GM18907 (cell line): ENCODE measurements at regions not wholly inside any gene's neighbourhood (a gene's known extent, or its start where the extent isn't known, plus 50 kb on each side); places are given as distances from the start of the nearest gene placed in this dataset.
"Not testable (repeated sequence)": the region's sequence is repeated elsewhere in the genome, so short reads cannot be mapped to it uniquely, and the experiment has no call there.

Experiments used
- ATAC-seq: cut with Tn5 transposase; IDR thresholded peaks from one replicate; pipeline ENCODE4 v1.9.1; 2021; ENCODE audit warnings: mild to moderate bottlenecking, moderate library complexity; ENCODE audit not compliant: unreplicated experiment

DNA sequence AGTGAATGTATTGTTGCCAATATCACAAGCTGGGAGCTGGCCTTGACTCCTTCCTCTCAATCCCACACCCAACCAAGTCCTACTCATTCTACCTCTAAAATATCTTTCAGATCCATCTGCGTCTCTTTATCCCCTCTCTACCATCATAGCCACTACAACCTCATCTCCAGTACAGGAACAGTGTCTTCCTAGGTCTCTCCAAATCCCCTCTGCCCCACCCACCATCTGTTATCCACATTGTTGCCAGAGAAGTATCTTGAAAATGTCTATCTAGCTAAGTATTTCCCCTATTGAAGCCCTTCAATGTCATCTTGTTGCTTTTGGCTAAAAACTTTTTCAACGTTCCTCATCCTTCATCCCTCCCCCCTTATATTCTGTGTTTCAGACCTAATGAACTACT, 244.7 kb downstream of the C12orf75 start:
- ATAC-seq, result no peak

DNA sequence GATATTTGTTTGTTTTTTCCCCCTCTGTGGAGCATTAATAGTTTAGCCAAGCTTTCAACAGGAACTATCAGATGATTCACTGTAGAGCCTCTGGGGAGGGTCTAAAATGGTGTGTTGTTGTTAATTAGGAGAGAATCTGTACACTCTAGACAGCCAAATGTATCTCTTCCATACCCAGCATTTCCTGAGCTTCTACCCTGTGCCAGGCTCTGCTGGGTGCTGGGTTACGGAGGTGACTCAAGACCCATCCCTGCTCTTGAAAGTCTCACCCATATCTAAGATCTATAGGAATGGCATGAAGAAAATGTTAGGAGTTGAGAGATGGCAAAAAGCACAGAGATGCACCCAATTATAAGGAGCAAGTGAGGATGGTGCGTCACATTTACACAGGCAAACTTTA, 245.8 kb downstream of the C12orf75 start:
- ATAC-seq, result no peak

DNA sequence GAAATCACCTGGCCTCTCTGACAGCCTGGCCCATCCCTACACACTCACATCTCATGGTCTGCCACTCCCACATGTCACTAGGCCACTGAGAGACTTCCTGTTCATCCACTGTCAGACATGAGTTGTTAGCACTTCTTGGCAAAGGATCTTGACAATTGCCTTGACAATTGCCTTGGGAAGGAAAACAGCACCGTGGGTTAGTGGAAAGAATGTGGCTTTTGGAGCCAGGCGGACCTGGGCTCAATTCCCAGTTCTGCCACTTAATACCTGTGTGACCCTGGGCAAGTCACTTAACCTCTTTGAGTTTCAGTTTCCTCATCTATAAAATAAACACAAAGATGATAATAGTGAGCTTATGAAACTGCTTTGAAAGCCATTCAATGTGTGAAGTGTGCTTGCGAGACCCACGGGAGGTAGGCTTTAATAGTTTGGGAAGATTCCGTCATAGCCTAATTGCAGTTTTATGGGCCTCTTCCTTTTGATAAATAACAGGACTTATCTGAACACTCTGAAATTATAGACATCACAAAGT, 250.4 kb downstream of the C12orf75 start:
- ATAC-seq, result no peak

DNA sequence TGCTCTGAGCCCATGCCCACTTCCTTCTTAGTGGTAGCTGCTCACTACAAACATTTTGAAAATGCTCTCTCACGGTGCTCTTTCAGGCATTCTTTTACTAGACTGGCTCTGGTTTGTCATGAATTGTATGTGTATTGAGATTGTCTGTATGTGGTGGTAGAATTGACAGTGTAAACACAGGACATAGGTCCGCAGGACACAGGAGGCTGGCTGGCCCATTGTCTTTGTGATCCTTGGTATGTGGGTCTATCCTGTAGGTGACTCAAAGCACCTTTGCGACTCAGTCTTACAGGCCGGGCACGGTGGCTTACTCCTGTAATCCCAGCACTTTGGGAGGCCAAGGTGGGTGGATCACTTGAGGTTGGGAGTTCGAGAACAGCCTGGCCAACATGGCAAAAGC, 250.9 kb downstream of the C12orf75 start:
- ATAC-seq, result no peak

DNA sequence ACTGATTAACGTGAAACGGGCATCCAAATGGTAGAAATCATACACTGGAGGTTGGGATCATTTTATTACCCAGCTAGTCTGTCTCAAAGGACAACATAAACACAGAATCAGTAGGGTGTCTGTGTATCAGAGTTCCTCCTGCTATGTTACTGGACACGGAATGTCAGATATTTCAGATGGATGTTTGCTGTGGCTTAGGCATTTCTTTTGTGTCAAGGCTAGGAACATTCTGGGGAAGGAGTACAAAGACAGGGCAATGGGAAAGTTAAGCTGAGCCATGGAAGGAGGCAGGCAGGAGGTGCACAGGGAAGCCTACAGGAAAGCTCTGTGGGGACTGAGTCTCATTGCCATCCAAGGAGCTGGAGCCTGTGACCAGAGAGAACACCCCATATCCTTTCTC, 254.6 kb downstream of the C12orf75 start:
- no peak for ATAC-seq

DNA sequence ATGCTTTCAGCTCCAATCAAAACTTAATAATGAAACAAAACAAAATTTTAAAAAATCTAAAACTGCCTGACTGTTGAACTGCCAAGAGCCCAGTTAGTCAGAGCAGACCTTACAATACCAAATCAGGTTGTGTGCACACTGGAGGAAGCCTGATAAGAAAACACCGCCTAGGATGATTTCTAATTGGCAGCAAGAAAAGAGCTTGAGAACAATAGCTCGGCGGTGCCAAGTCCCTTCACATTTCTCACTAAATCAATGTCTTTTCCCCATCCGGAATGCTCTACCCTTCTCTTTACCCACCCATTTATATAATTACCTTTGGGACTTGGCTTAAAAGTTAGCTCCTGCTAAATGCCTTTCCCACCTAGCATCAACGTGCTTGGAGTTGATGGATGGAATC, 256.7 kb downstream of the C12orf75 start:
- no peak for ATAC-seq

DNA sequence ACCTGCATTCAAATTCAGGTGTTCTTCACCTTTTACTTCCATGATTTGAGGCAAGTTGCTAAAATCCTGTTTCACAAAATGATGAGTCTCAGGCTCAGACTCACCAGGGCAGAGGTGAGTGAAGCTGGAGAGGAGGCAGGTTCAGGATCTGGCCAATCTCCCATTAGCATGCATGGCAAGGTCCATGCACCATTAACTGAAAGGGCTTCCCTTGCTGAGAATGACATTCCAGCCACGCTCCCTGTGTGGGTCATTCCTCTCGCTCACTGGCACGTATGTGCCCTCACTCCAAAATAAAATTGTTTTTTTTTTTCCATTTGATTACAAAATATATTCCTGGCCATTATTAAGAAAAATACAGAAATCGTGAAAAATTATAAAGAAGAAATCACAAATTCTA, 257.6 kb downstream of the C12orf75 start:
- no peak for ATAC-seq

DNA sequence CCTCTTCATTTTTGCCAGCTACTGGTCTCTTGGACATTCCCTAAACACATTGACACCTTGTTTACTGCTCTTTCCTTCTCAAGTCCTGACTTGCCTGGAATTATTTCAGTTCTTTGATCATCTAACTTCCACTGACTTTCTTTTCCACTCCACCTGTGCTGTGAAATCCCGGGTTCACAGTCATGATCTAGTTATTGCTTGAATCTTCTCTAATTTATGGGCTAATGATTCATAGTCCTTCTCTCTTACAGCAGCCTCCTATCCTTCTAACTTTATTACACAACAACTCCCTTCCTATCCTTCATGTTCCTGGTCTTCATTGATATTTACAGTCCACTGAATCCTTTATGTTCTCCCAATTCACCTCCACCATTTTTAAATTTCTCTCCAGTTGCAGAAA, 260.1 kb downstream of the C12orf75 start:
- ATAC-seq, result no peak

DNA sequence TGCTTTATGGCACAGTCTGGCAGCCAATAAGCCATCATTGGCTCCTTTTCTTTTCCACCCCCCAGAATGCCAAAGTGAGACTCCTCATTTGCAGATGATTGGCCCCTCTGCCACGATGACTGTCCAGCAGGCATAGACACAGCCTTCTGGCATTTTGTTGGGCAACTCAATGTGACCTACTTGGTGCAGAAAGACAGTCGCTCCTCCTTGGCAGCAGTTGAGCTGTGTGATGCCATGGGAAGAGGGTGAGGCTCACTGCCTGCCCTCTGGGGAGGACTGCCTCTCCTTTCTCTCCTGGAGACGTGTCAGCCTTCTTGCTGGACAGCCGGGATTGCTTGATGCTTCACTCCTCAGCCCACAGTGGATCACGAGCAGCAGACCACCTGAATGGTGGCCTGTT, 264.9 kb downstream of the C12orf75 start:
- no peak for ATAC-seq

DNA sequence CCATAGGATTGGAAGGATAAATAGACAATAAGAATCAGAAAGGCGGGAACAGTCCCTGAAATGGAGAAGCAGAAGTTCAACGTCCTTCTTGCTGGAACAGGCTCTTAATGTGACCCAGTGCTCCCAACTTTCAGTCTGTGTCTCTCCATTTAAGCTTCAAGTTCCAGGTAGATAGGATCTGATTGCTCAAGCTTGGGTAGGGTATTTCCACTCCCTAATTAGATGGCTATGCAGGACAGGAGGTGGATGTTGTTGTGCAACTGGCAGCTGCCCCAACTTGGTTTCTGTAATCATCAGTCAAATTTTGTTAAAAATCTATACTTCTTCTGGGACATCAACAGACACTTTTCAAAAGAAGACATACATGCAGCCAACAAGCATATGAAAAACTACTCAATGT, 266.2 kb downstream of the C12orf75 start:
- no peak for ATAC-seq

DNA sequence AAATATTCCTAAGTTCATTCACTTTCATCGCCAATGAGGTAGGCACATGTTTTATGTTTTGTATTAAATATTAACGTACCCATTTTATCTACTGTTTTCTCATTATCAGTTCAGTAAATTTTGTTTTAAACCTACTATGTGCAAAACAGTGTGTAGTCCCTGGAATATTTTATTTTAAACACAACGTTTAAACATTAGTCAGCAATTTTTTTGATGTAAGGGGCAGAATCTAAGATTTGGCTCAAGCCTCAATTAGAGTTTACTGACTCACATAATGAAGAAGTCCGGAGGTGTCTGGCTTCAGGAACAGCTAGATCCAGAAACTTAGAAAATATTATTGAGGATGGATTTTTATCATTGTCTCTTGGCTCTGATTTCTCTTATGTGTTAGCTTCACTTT, 267.5 kb downstream of the C12orf75 start:
- ATAC-seq, result no peak

DNA sequence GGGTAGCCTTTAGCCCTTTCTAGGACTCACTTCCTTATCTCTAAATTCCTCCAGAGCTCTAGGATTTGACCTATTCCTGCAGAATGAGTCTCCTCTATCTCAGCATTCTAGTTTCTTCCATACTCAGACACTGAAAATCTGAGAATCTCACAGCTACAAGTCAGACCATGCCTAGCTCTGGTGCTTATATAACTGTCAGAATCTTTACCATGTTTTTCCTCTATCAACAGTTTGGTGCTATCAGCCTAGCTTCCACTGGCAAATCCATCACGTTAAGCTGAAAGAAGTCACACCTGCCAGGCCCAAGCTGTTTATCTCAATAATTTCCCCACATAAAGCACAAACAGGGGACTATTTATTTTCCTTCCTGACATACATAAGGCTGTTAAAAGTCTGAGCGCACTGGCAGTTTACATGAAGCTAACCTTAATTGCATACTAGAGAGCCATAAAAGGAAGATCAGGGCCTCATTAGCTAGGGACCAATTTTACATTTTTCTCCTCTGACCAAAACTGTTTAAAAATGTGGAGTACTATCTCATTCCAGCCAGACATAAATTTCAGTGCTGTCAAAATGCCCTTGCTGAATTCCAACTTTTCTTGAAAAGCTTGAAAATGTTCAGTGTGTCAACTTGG, 270.5 kb downstream of the C12orf75 start:
- no peak for ATAC-seq

DNA sequence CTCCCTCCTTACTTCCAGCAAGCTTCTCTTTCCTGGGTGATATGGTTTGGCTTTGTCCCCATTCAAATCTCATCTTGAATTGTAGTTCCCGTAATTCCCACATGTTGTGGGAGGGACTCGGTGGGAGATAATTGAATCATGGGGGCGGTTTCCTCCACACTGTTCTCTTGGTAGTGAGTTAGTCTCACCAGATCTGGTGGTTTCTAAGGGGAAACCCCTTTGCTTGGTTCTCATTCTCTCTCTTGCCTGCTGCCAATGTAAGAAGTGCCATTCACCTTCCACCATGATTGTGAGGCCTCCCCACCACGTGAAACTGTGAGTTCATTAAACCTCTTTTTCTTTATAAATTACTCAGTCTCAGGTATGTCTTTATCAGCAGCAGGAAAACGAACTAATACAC, 271.8 kb downstream of the C12orf75 start:
- not testable (repeated sequence) for ATAC-seq

DNA sequence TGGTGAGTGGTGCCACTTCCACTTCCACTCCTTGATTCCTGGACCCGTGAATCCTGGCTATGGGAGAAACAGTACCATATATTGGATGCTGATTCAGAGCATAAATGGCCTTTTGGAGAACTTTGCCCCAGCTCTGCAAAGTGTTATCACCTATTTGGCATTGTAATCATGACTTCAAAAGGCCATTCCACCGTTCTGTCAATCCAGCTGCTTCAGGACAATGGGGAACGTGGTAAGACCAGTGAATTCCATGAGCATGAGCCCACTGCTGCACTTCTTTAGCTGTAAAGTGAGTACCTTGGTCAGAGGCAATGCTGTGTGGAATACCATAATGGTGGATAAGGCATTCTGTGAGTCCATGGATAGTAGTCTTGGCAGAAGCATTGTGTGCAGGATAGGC, 273.8 kb downstream of the C12orf75 start:
- ATAC-seq, result not testable (repeated sequence)

DNA sequence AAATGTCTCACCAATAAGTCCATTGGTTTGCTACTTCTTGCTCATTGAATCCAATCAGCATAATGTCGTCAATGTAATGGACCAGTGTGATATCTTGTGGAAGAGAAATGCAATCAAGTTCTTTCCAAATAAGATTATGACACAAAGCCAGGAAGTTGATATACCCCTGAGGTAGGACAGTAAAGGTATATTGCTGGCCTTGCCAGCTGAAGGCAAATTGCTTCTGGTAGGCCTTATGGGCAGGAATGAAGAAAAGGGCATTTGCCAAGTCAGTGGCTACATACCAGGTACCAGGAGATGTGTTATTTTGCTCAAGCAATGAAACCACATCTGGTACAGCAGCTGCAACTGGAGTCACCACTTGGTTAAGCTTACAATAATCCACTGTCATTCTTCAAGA, 276.1 kb downstream of the C12orf75 start:
- not testable (repeated sequence) for ATAC-seq

DNA sequence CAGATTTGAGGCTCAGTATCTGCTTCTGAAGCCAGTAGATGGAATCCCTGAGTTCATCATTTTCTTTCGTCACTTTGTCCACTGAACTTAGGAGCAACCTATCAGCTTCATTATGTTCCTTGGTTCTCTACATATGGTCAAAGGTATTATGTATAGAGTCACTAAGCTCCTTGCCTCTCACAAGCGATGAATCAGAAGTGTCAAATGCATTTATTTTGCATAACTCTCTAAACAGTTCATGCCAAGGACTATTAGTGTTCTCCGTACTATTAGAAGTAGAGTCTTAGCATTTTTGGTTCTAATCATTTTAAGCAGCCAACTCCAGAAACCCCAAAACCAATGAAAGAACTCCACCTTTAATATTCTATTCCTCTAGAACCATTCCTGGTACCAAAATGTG, 278.5 kb downstream of the C12orf75 start:
- not testable (repeated sequence) for ATAC-seq

DNA sequence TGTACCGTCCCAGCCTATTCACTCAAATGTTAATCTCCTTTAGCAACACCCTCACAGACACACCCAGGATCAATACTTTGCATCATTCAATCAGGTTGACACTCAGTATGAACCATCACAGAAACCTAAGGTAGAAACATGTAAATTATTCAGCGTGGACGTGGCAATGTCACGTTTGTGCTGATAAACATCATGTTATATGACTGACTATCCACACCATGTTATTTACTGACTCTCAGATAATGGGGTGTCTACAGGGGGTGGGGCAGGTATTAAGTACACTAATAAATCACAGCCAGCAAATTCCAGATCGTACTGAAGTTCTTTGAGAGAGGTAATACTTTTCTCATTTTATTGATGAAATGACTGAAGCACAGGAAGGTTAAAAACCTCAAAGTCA, 280.0 kb downstream of the C12orf75 start:
- no peak for ATAC-seq

DNA sequence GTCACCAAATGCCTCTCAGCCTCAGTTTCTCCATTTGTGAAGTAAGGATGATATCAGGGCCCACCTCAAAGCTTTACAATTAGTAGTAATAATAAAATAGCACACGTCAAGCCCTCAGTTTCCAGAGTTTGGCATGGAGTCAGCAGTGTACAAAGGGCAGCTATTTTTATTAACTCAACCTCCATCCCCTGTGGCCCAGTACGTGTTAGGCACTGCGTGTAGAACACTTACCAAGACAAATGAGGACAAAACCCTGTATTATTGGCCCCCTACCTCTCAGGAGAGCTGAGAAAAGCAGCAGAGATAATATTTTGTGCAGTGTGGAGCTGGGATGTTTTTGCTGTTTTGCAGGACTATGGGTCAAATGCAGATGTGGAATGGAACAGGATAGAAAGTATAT, 280.8 kb downstream of the C12orf75 start:
- ATAC-seq, result no peak

DNA sequence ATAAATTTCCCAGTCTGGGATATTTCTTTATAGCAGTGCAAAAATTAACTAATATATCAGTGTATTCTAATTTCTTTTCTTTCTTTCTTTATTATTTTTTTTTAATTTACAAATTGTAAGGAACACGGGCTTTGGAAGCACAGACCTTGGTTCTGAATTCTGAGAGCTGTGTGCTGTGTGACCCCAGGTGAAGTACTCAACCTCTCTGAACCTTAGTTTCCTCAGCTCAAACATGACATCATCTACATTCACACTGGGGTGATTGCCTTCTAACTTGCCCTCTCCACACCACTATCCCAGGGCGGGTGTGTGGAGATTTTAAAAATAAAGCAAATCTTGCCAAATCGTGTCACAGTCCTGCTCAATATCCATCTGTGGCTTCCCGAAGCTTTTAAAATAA, 282.8 kb downstream of the C12orf75 start:
- no peak for ATAC-seq

DNA sequence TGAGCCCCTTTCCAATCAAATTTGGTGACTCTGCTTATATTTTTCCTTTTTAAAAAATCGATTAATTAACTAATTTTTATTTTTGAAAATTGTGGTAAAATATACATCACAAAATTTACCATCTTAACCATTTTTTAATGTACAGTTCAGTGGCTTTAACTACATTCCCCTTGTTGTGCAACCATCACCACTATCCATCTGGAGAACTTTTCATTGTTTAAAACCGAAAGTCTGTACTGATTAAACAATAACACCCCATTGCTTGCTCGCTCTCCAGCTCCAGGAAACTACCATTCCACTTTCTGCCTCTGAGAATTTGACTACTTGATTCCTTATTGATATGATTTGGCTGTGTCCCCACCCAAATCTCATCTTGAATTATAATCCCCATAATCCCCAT, 283.4 kb downstream of the C12orf75 start:
- no peak for ATAC-seq

DNA sequence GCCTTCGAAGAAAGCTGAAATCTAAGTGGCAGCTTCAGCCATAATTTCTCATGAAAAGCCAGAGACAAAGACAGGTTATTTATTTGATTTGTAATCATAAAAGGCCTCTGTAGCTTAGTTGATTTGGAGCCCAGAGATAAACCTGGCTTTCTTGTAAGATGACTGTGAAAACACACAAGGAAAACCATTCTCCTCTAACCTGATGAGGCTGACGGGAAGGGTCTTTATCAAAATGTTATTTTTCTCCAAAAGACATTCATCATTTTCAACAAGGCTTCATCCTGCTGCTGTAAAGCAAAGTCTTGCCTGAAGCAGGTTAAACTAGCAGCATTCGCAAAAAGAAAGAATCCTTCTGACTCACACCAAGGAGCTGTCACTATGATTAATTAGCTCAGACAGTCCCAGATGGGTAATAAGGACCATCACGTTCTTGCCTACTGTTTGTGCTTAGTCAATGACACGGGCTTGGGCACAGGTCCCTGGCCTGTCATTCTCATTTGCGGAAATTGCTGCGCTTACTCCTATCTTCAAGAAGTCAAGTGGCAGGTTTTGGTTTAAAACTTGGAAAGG, 286.6 kb downstream of the C12orf75 start:
- no peak for ATAC-seq

DNA sequence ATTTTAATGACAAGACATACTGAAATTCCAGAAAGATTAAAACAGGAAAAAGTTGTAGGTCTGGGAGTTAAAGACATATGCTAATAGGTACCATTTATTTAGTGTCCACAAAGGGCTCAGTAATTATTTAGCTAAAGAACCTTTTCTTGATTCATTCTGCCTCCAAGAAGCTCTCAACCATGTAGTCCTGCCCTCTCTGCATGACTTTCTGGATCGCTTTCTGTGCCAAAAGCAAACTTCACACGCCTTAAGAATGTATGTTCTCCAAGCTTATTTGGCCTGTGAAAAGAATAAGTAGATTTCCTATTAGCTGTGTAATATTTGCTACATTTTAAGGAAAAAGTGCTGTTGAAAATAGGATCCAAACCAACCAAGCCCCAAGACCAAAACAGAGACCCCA, 291.7 kb downstream of the C12orf75 start:
- no peak for ATAC-seq
